IMR-90 (cell line): ENCODE measurements at regions not wholly inside any gene's neighbourhood (a gene's known extent, or its start where the extent isn't known, plus 50 kb on each side); places are given as distances from the start of the nearest gene placed in this dataset.

Experiments
- ATAC-seq: fragments of 200-7000 bp; cut with Tn5 transposase; 2 replicates; pipeline ENCODE4 v1.9.1; 2020; ENCODE audit warnings: low read depth, mild to moderate bottlenecking, moderate library complexity
- BruUV-seq: library from RNA; stranded (reverse); fragments of 400-500 nt; replicated peaks from 2 replicates; lab custom pipeline; 2021; lab: Mats Ljungman, UMichigan
- CTCF ChIA-PET: fragments of 300-600 bp; formaldehyde crosslinking; extraction: SDS; loops from one replicate; lab custom pipeline; 2021; ENCODE audit warnings: antibody characterized with exemption; lab: Yijun Ruan, JAX
- POLR2A ChIA-PET: fragments of 300-600 bp; sonication (Branson Sonifier 250); formaldehyde crosslinking; loops from one replicate; lab custom pipeline; 2022; ENCODE audit warnings: antibody characterized with exemption; ENCODE audit not compliant: unreplicated experiment; lab: Charles Lee
- DNase-seq: peaks from one replicate; pipeline ENCODE4 v3.0.0; 2013
- H2AFZ ChIP-seq: replicated peaks from 2 replicates; pipeline ENCODE3; 2013; ENCODE audit warnings: low read length, mild to moderate bottlenecking; ENCODE audit not compliant: poor library complexity
- H2AK5ac ChIP-seq: 2 replicates; pipeline ENCODE4 v1.6.1; 2013; ENCODE audit warnings: low read depth, low read length, inconsistent platforms
- H2AK9ac ChIP-seq: replicated peaks from 2 replicates; pipeline ENCODE3; 2013; ENCODE audit warnings: mild to moderate bottlenecking, low read depth, low read length, moderate library complexity; ENCODE audit not compliant: poor library complexity
- H2BK120ac ChIP-seq: 2 replicates; pipeline ENCODE4 v1.6.1; 2013; ENCODE audit warnings: low read depth, low read length, inconsistent platforms
- H2BK15ac ChIP-seq: 3 replicates; pipeline ENCODE4 v1.6.1; 2013; ENCODE audit warnings: low read depth, low read length, inconsistent platforms
- H2BK20ac ChIP-seq: 2 replicates; pipeline ENCODE4 v1.6.1; 2013; ENCODE audit warnings: low read depth, mild to moderate bottlenecking, inconsistent platforms, low read length, moderate library complexity
- H2BK5ac ChIP-seq: 2 replicates; pipeline ENCODE4 v1.6.1; 2013; ENCODE audit warnings: mild to moderate bottlenecking, low read depth, low read length, inconsistent platforms; ENCODE audit not compliant: poor library complexity, severe bottlenecking
- H3K14ac ChIP-seq: replicated peaks from 2 replicates; pipeline ENCODE4 v1.6.1; 2013; ENCODE audit warnings: low read depth, low read length, inconsistent platforms
- H3K18ac ChIP-seq: 2 replicates; pipeline ENCODE4 v1.6.1; 2013; ENCODE audit warnings: low read depth, low read length, control low read depth
- H3K23ac ChIP-seq: 2 replicates; pipeline ENCODE4 v1.6.1; 2013; ENCODE audit warnings: low read depth, low read length, inconsistent platforms
- H3K27ac ChIP-seq: 2 replicates; pipeline ENCODE4 v1.5.1; 2013; ENCODE audit warnings: mild to moderate bottlenecking, control low read depth, low read length; ENCODE audit not compliant: insufficient read depth
- H3K27me3 ChIP-seq: 2 replicates; pipeline ENCODE4 v1.6.1; 2013; ENCODE audit warnings: low read length; ENCODE audit not compliant: control insufficient read depth, insufficient read depth
- H3K36me3 ChIP-seq: 2 replicates; pipeline ENCODE4 v1.6.1; 2013; ENCODE audit warnings: low read length, mixed read lengths; ENCODE audit not compliant: control insufficient read depth, insufficient read depth
- H3K4ac ChIP-seq: 2 replicates; pipeline ENCODE4 v1.6.1; 2013; ENCODE audit warnings: low read depth, low read length, inconsistent platforms
- H3K4me1 ChIP-seq: 2 replicates; pipeline ENCODE4 v1.6.1; 2013; ENCODE audit warnings: low read length, mixed read lengths; ENCODE audit not compliant: control insufficient read depth, insufficient read depth
- H3K4me2 ChIP-seq: 2 replicates; pipeline ENCODE4 v1.6.1; 2013; ENCODE audit warnings: low read depth, mild to moderate bottlenecking, control low read depth, low read length, moderate library complexity
- H3K4me3 ChIP-seq: 2 replicates; pipeline ENCODE4 v1.5.1; 2013; ENCODE audit warnings: low read depth, mild to moderate bottlenecking, control low read depth, low read length, moderate library complexity; ENCODE audit not compliant: insufficient read depth
- H3K56ac ChIP-seq: 2 replicates; pipeline ENCODE4 v1.6.1; 2013; ENCODE audit warnings: low read length, inconsistent platforms; ENCODE audit not compliant: insufficient read depth; ENCODE audit errors: extremely low read depth
- H3K79me1 ChIP-seq, 2 experiments: 2 replicates each; pipeline ENCODE4 v1.6.1; 2013; ENCODE audit warnings: low read length in 2 of 2, inconsistent platforms in 1 of 2, low read depth in 1 of 2
- H3K9ac ChIP-seq: 2 replicates; pipeline ENCODE4 v1.6.1; 2013; ENCODE audit warnings: low read depth, low read length, control low read depth
- H3K9me1 ChIP-seq: 2 replicates; pipeline ENCODE4 v1.6.1; 2013; ENCODE audit warnings: low read length, inconsistent platforms; ENCODE audit not compliant: insufficient read depth
- H3K9me3 ChIP-seq: 2 replicates; pipeline ENCODE4 v1.6.1; 2013; ENCODE audit warnings: low read length; ENCODE audit not compliant: control insufficient read depth, insufficient read depth
- H4K20me1 ChIP-seq: 2 replicates; pipeline ENCODE4 v1.6.1; 2013; ENCODE audit warnings: low read length, inconsistent platforms; ENCODE audit not compliant: insufficient read depth
- H4K5ac ChIP-seq: 2 replicates; pipeline ENCODE4 v1.6.1; 2013; ENCODE audit warnings: mild to moderate bottlenecking, low read depth, low read length, control low read depth
- H4K8ac ChIP-seq, 2 experiments: 2 replicates each; pipeline ENCODE4 v1.6.1; 2013; ENCODE audit warnings: low read depth in 2 of 2, low read length in 2 of 2, control low read depth in 1 of 2, inconsistent platforms in 1 of 2
- H4K91ac ChIP-seq: 2 replicates; pipeline ENCODE4 v1.6.1; 2013; ENCODE audit warnings: low read depth, low read length, inconsistent platforms; ENCODE audit not compliant: insufficient read depth
- BHLHE40 ChIP-seq: fragments of 150-350 bp; IDR thresholded peaks from 2 replicates; pipeline ENCODE4 v1.6.1; 2016; ENCODE audit warnings: mild to moderate bottlenecking, low read depth, low read length
- CEBPB ChIP-seq: IDR thresholded peaks from 2 replicates; pipeline ENCODE4 v1.6.1; 2012; ENCODE audit warnings: low read depth, low read length, improper control_type of control experiment
- CTCF ChIP-seq: conservative IDR thresholded peaks from 2 replicates; pipeline ENCODE4 v1.5.1; 2012; ENCODE audit warnings: mild to moderate bottlenecking, low read depth, low read length, improper control_type of control experiment
- ELK1 ChIP-seq: fragments of 150-350 bp; IDR thresholded peaks from 2 replicates; pipeline ENCODE4 v1.6.1; 2016; ENCODE audit warnings: low read depth, mild to moderate bottlenecking, low read length, moderate library complexity, borderline replicate concordance
- FOS ChIP-seq: fragments of 150-350 bp; IDR thresholded peaks from 2 replicates; pipeline ENCODE4 v1.6.1; 2016; ENCODE audit warnings: low read depth, low read length
- MAZ ChIP-seq: IDR thresholded peaks from 2 replicates; pipeline ENCODE4 v1.6.1; 2012; ENCODE audit warnings: low read depth, mild to moderate bottlenecking, low read length, improper control_type of control experiment, moderate library complexity, borderline replicate concordance
- MXI1 ChIP-seq: IDR thresholded peaks from 2 replicates; pipeline ENCODE4 v1.6.1; 2012; ENCODE audit warnings: low read depth, mild to moderate bottlenecking, low read length, moderate library complexity, borderline replicate concordance
- NFE2L2 ChIP-seq: fragments of 150-350 bp; IDR thresholded peaks from 2 replicates; pipeline ENCODE4 v1.6.1; 2016; ENCODE audit warnings: low read depth, mild to moderate bottlenecking, low read length
- POLR2A ChIP-seq: IDR thresholded peaks from 2 replicates; pipeline ENCODE4 v1.6.1; 2012; ENCODE audit warnings: mild to moderate bottlenecking, low read depth, low read length
- RAD21 ChIP-seq: IDR thresholded peaks from 2 replicates; pipeline ENCODE4 v1.6.1; 2012; ENCODE audit warnings: low read length, improper control_type of control experiment
- RCOR1 ChIP-seq: IDR thresholded peaks from 2 replicates; pipeline ENCODE4 v1.6.1; 2012; ENCODE audit warnings: mild to moderate bottlenecking, low read length, improper control_type of control experiment; ENCODE audit not compliant: insufficient replicate concordance
- RFX5 ChIP-seq: IDR thresholded peaks from 2 replicates; pipeline ENCODE4 v1.8.0; 2012; ENCODE audit warnings: low read depth, mild to moderate bottlenecking, low read length, moderate library complexity
- SMC3 ChIP-seq: fragments of 150-350 bp; IDR thresholded peaks from 2 replicates; pipeline ENCODE4 v1.6.1; 2016; ENCODE audit warnings: low read depth, mild to moderate bottlenecking, antibody characterized with exemption, low read length, moderate library complexity
- USF2 ChIP-seq: fragments of 150-350 bp; IDR thresholded peaks from 2 replicates; pipeline ENCODE4 v1.6.1; 2017; ENCODE audit warnings: mild to moderate bottlenecking, antibody characterized with exemption, low read length, low read depth
- WGBS, 2 experiments: methylation state at CpG; one replicate each; pipeline versions ENCODE4 v1.1.5 to v1.1.7; 2013; ENCODE audit warnings: missing lambda C conversion rate in 2 of 2; ENCODE audit not compliant: insufficient read length in 1 of 2; ENCODE audit errors: extremely low coverage in 2 of 2; 5-methylcytosine and 5-hydroxymethylcytosine counted together
- dilution Hi-C: fragments of 300-500 bp; cut with HindIII; formaldehyde crosslinking; loops from one replicate; pipeline ENCODE4 v1.14.3; 2018; ENCODE audit warnings: low sequenced_read_pairs; ENCODE audit not compliant: unreplicated experiment
- in situ Hi-C: fragments of 300-500 bp; cut with MboI; formaldehyde crosslinking; loops from 3 replicates; pipeline ENCODE4 v1.14.3; 2019; ENCODE audit warnings: low sequenced_read_pairs, inconsistent platforms, mixed read lengths
- intact Hi-C: fragments of 100-400 bp; cut with micrococcal nuclease; formaldehyde crosslinking; loops from 2 replicates; pipeline ENCODE4 v1.10.0; 2022

- Histone ChIP-seq H3K9me1 (no peaks in the 10 kb centered on the region), H3K23ac (no peak overlapping the region), H2AK9ac (no peak overlapping the region), H2AK5ac (no peak overlapping the region), H2BK5ac (no peak overlapping the region), H3K4me1 (no peaks in the 10 kb centered on the region), H3K9ac (no peak overlapping the region), H2AFZ (no peak overlapping the region), H3K14ac (no peak overlapping the region), H3K27ac (no peak overlapping the region), H3K18ac (no peak overlapping the region), H3K27me3 (no peaks in the 10 kb centered on the region), H4K8ac (no peak overlapping the region), H4K20me1 (no peaks in the 10 kb centered on the region), H3K4me3 (no peak overlapping the region), H3K9me3 (no peaks in the 10 kb centered on the region), H2BK120ac (no peak overlapping the region), H4K5ac (no peak overlapping the region), H3K4me2 (no peak overlapping the region), H3K56ac (no peak overlapping the region), H2BK15ac (no peak overlapping the region), H3K79me1 (no peaks in the 10 kb centered on the region), H4K91ac (no peak overlapping the region), H2BK20ac (no peak overlapping the region), H3K4ac (no peak overlapping the region), H3K36me3 (no peaks in the 10 kb centered on the region)
- CTCF ChIA-PET, result no interaction called here
- intact Hi-C loops, result no loop called here
- BruUV-seq, result no TSS peak
- DNase-seq, result no peak
- in situ Hi-C loops, result no loop called here
- WGBS, 2 experiments, result no CpG with 5 or more reads among the region's 2 CpGs
- TF ChIP-seq MAZ (no peak), RFX5 (no peak), CTCF (no peak), FOS (no peak), USF2 (no peak), NFE2L2 (no peak), ELK1 (no peak), SMC3 (no peak), BHLHE40 (no peak), RCOR1 (no peak), CEBPB (no peak), RAD21 (no peak), POLR2A (no peak), MXI1 (no peak)
- POLR2A ChIA-PET, result no interaction called here
- dilution Hi-C loops, result no loop called here
- no peak for ATAC-seq
Observed at GRCh38 chrX:96590403-96590802, 94.2 kb upstream of the DIAPH2 start.
